Fibroblast of lung (primary cell): ENCODE measurements at regions not wholly inside any gene's neighbourhood (a gene's known extent, or its start where the extent isn't known, plus 50 kb on each side); places are given as distances from the start of the nearest gene placed in this dataset.

Source experiments
- DNase-seq, 2 donors: peaks; one replicate each; pipeline versions ENCODE4 v3.0.0 to v3.0.0-alpha.2; 2010; ENCODE audit warnings: low read depth in 2 of 2
- H2AFZ ChIP-seq: 2 replicates; pipeline ENCODE4 v1.5.1; 2012; ENCODE audit warnings: low read length, control low read depth, inconsistent platforms
- H3K27ac ChIP-seq: 2 replicates; pipeline ENCODE4 v1.5.1; 2011; ENCODE audit warnings: low read length, control low read depth; ENCODE audit not compliant: insufficient read depth
- H3K27me3 ChIP-seq: 2 replicates; pipeline ENCODE4 v1.5.1; 2011; ENCODE audit warnings: mild to moderate bottlenecking, low read length; ENCODE audit not compliant: control insufficient read depth, insufficient read depth
- H3K36me3 ChIP-seq: 2 replicates; pipeline ENCODE4 v1.5.1; 2011; ENCODE audit warnings: low read length; ENCODE audit not compliant: control insufficient read depth, insufficient read depth
- H3K4me1 ChIP-seq: 2 replicates; pipeline ENCODE4 v1.5.1; 2011; ENCODE audit warnings: low read length; ENCODE audit not compliant: control insufficient read depth, insufficient read depth; ENCODE audit errors: extremely low read depth
- H3K4me2 ChIP-seq: 2 replicates; pipeline ENCODE4 v1.5.1; 2011; ENCODE audit warnings: low read length, control low read depth; ENCODE audit not compliant: insufficient read depth; ENCODE audit errors: extremely low read depth
- H3K4me3 ChIP-seq, 4 experiments: fragments of 200-600 bp in 1 of 4; sonication (generic) in 1 of 4; replicated peaks in 1 of 4; 2 replicates each; pipeline ENCODE4 v1.5.1; 2011 to 2016; ENCODE audit warnings: low read length in 4 of 4, low read depth in 3 of 4, mild to moderate bottlenecking in 3 of 4, control low read depth in 2 of 4, inconsistent platforms in 1 of 4, mixed read lengths in 1 of 4; ENCODE audit not compliant: insufficient read depth in 1 of 4; ENCODE audit errors: control extremely low read depth in 1 of 4
- H3K79me2 ChIP-seq: 2 replicates; pipeline ENCODE4 v1.5.1; 2012; ENCODE audit warnings: mild to moderate bottlenecking, low read length, inconsistent platforms; ENCODE audit not compliant: control insufficient read depth, insufficient read depth
- H3K9ac ChIP-seq: 2 replicates; pipeline ENCODE4 v1.5.1; 2011; ENCODE audit warnings: mild to moderate bottlenecking, low read length, control low read depth; ENCODE audit not compliant: insufficient read depth
- H3K9me3 ChIP-seq: 2 replicates; pipeline ENCODE4 v1.5.1; 2012; ENCODE audit warnings: low read depth, low read length; ENCODE audit not compliant: control insufficient read depth, insufficient read depth
- H4K20me1 ChIP-seq: 2 replicates; pipeline ENCODE4 v1.5.1; 2011; ENCODE audit warnings: low read length; ENCODE audit not compliant: control insufficient read depth, insufficient read depth; ENCODE audit errors: extremely low read depth
- CTCF ChIP-seq, 2 donors: IDR thresholded peaks in 1 of 2; conservative IDR thresholded peaks in 1 of 2; 1 replicate in 1 of 2; 2 replicates in 1 of 2; pipeline ENCODE4 v1.5.1; 2011 to 2012; ENCODE audit warnings: low read length in 2 of 2, control low read depth in 1 of 2, inconsistent platforms in 1 of 2, low read depth in 1 of 2, mild to moderate bottlenecking in 1 of 2
- EZH2 ChIP-seq: IDR thresholded peaks from 2 replicates; pipeline ENCODE4 v1.5.1; 2012; ENCODE audit warnings: low read length, control low read depth, mild to moderate bottlenecking; ENCODE audit errors: missing control alignments

- no peaks in the 10 kb centered on the region for H4K20me1 ChIP-seq
- H3K9me3 ChIP-seq = no peaks in the 10 kb centered on the region
- H3K79me2 ChIP-seq = no peaks in the 10 kb centered on the region
- no peaks in the 10 kb centered on the region for H3K4me1 ChIP-seq
- no peak overlapping the region for H3K27ac ChIP-seq
- TF ChIP-seq CTCF (conservative IDR thresholded peaks at IDR 0.05 in 1 of 2, IDR thresholded peaks at IDR 0.05 in 1 of 2; ENCODE audit: low read depth in 1 of 2, low read length in 2 of 2) (no peak), EZH2 (no peak)
- H3K9ac ChIP-seq = no peak overlapping the region
- no peaks in the 10 kb centered on the region for H3K36me3 ChIP-seq
- no peaks in the 10 kb centered on the region for H3K27me3 ChIP-seq
- no peak overlapping the region for H3K4me2 ChIP-seq
- DNase-seq = no peak
- H2AFZ ChIP-seq = no peak overlapping the region
- no peak overlapping the region for H3K4me3 ChIP-seq
Observed at GRCh38 chr6:84816741-84817140, 52.3 kb upstream of the TBX18 start.

GRCh38 chr6:84815896-84816735, 51.7 kb upstream of the TBX18 start:
- H3K27ac ChIP-seq = no peak overlapping the region
- no peak for DNase-seq
- H3K4me1 ChIP-seq = no peaks in the 10 kb centered on the region
- H4K20me1 ChIP-seq = no peaks in the 10 kb centered on the region
- no peaks in the 10 kb centered on the region for H3K9me3 ChIP-seq
- no peak overlapping the region for H2AFZ ChIP-seq
- no peak overlapping the region for H3K4me2 ChIP-seq
- no peak overlapping the region for H3K4me3 ChIP-seq
- H3K79me2 ChIP-seq = no peaks in the 10 kb centered on the region
- no peaks in the 10 kb centered on the region for H3K36me3 ChIP-seq
- H3K9ac ChIP-seq = no peak overlapping the region
- TF ChIP-seq CTCF (conservative IDR thresholded peaks at IDR 0.05 in 1 of 2, IDR thresholded peaks at IDR 0.05 in 1 of 2; ENCODE audit: low read depth in 1 of 2, low read length in 2 of 2) (no peak), EZH2 (no peak)
- H3K27me3 ChIP-seq = no peaks in the 10 kb centered on the region
